Neural cell (in vitro differentiated cells): ENCODE measurements at regions not wholly inside any gene's neighbourhood (a gene's known extent, or its start where the extent isn't known, plus 50 kb on each side); places are given as distances from the start of the nearest gene placed in this dataset.

ENCODE experiments used
- H2AFZ ChIP-seq: fragments of 200-600, 300-800 bp; sonication (generic), shearing (Covaris generic); 2 replicates; pipeline ENCODE4 v1.6.0; 2014; ENCODE audit warnings: low read depth, mild to moderate bottlenecking, antibody characterized with exemption, low read length, moderate library complexity
- H3F3A ChIP-seq: fragments of 200-600 bp; shearing (Covaris generic); 2 replicates; pipeline ENCODE4 v1.6.1; 2016; ENCODE audit warnings: mild to moderate bottlenecking, moderate library complexity, mixed read lengths, antibody characterized with exemption, low read length; ENCODE audit not compliant: insufficient read depth, poor library complexity, severe bottlenecking
- H3K27ac ChIP-seq: fragments of 200-600, 300-800 bp; sonication (generic), shearing (Covaris generic); 2 replicates; pipeline ENCODE4 v1.5.1; 2014; ENCODE audit warnings: mild to moderate bottlenecking, low read length, moderate library complexity
- H3K27me3 ChIP-seq: fragments of 300-800, 200-600 bp; sonication (generic), shearing (Covaris generic); 2 replicates; pipeline ENCODE4 v1.6.0; 2014; ENCODE audit warnings: mild to moderate bottlenecking, low read depth, low read length, moderate library complexity; ENCODE audit not compliant: insufficient read depth
- H3K36me3 ChIP-seq: fragments of 300-800, 200-600 bp; sonication (generic), shearing (Covaris generic); 2 replicates; pipeline ENCODE4 v1.5.1; 2014; ENCODE audit warnings: mild to moderate bottlenecking, antibody characterized with exemption, low read length, moderate library complexity; ENCODE audit not compliant: insufficient read depth
- H3K4me2 ChIP-seq: fragments of 300-800, 200-600 bp; sonication (generic), shearing (Covaris generic); 2 replicates; pipeline ENCODE4 v1.6.0; 2014; ENCODE audit warnings: mild to moderate bottlenecking, low read length
- H3K4me3 ChIP-seq: fragments of 300-800, 200-600 bp; sonication (generic), shearing (Covaris generic); 2 replicates; pipeline ENCODE4 v1.5.1; 2014; ENCODE audit warnings: mild to moderate bottlenecking, low read length, moderate library complexity
- H3K79me2 ChIP-seq: fragments of 200-600 bp; shearing (Covaris generic); replicated peaks from 2 replicates; pipeline ENCODE4 v1.6.0; 2014; ENCODE audit warnings: mild to moderate bottlenecking, low read length, moderate library complexity; ENCODE audit not compliant: insufficient read depth
- H3K9ac ChIP-seq: fragments of 300-800, 200-600 bp; sonication (generic), shearing (Covaris generic); 2 replicates; pipeline ENCODE4 v1.6.1; 2016; ENCODE audit warnings: mild to moderate bottlenecking, low read length, mixed read lengths
- H3K9me2 ChIP-seq: fragments of 200-600 bp; shearing (Covaris generic); 2 replicates; pipeline ENCODE4 v1.6.1; 2016; ENCODE audit warnings: mild to moderate bottlenecking, low read length, mixed read lengths; ENCODE audit not compliant: insufficient read depth
- H3K9me3 ChIP-seq: fragments of 200-600, 300-800 bp; sonication (generic), shearing (Covaris generic); 2 replicates; pipeline ENCODE4 v1.6.1; 2016; ENCODE audit warnings: mild to moderate bottlenecking, mixed run types, low read length, moderate library complexity, mixed read lengths
- H4K20me1 ChIP-seq: fragments of 200-600 bp; shearing (Covaris generic); 2 replicates; pipeline ENCODE4 v1.6.1; 2016; ENCODE audit warnings: mild to moderate bottlenecking, mixed run types; ENCODE audit not compliant: insufficient read depth
- CTCF ChIP-seq: fragments of 450-650 bp; IDR thresholded peaks from 2 replicates; pipeline ENCODE4 v1.5.1; 2014; ENCODE audit warnings: antibody characterized with exemption, mild to moderate bottlenecking, moderate library complexity; ENCODE audit not compliant: poor library complexity, severe bottlenecking
- EP300 ChIP-seq: fragments of 450-650 bp; conservative IDR thresholded peaks from 2 replicates; pipeline ENCODE4 v1.6.1; 2014; ENCODE audit warnings: antibody characterized with exemption, mild to moderate bottlenecking, moderate library complexity; ENCODE audit not compliant: poor library complexity, severe bottlenecking
- EZH2 ChIP-seq: fragments of 200-600, 300-800 bp; shearing (Covaris generic), sonication (generic); IDR thresholded peaks from 2 replicates; pipeline ENCODE4 v1.6.1; 2014; ENCODE audit warnings: antibody characterized with exemption, low read length, borderline replicate concordance, mild to moderate bottlenecking; ENCODE audit not compliant: insufficient read depth, poor library complexity, severe bottlenecking
- MXI1 ChIP-seq: fragments of 450-650 bp; conservative IDR thresholded peaks from 2 replicates; pipeline ENCODE4 v1.6.1; 2014; ENCODE audit warnings: antibody characterized with exemption, mild to moderate bottlenecking; ENCODE audit not compliant: poor library complexity, severe bottlenecking
- POLR2AphosphoS5 ChIP-seq: IDR thresholded peaks from 2 replicates; pipeline ENCODE4 v1.6.1; 2012
- RAD21 ChIP-seq: fragments of 450-650 bp; conservative IDR thresholded peaks from 2 replicates; pipeline ENCODE4 v1.6.1; 2014; ENCODE audit warnings: antibody characterized with exemption, mild to moderate bottlenecking, moderate library complexity
- SMC3 ChIP-seq: fragments of 450-650 bp; conservative IDR thresholded peaks from 2 replicates; pipeline ENCODE4 v1.6.1; 2014; ENCODE audit warnings: antibody characterized with exemption, mild to moderate bottlenecking, moderate library complexity; ENCODE audit not compliant: poor library complexity
- TAF1 ChIP-seq: IDR thresholded peaks from 2 replicates; pipeline ENCODE4 v1.6.1; 2012; ENCODE audit warnings: low read depth
- TF ChIP-seq, protein P1 (sequence below): IDR thresholded peaks from 2 replicates; pipeline ENCODE4 v1.6.1; 2012; ENCODE audit warnings: borderline replicate concordance

GRCh38 chr12:13411287-13411686 is 214.8 kb downstream of the EMP1 start:
- H3K36me3 ChIP-seq, result no peaks in the 10 kb centered on the region
- no peak overlapping the region for H3K27ac ChIP-seq
- TF ChIP-seq TAF1 (no peak), EP300 (no peak), MXI1 (no peak), CTCF (no peak), SMC3 (no peak), POLR2AphosphoS5 (no peak), EZH2 (no peak), RAD21 (no peak)
- TF ChIP-seq, protein P1, sequence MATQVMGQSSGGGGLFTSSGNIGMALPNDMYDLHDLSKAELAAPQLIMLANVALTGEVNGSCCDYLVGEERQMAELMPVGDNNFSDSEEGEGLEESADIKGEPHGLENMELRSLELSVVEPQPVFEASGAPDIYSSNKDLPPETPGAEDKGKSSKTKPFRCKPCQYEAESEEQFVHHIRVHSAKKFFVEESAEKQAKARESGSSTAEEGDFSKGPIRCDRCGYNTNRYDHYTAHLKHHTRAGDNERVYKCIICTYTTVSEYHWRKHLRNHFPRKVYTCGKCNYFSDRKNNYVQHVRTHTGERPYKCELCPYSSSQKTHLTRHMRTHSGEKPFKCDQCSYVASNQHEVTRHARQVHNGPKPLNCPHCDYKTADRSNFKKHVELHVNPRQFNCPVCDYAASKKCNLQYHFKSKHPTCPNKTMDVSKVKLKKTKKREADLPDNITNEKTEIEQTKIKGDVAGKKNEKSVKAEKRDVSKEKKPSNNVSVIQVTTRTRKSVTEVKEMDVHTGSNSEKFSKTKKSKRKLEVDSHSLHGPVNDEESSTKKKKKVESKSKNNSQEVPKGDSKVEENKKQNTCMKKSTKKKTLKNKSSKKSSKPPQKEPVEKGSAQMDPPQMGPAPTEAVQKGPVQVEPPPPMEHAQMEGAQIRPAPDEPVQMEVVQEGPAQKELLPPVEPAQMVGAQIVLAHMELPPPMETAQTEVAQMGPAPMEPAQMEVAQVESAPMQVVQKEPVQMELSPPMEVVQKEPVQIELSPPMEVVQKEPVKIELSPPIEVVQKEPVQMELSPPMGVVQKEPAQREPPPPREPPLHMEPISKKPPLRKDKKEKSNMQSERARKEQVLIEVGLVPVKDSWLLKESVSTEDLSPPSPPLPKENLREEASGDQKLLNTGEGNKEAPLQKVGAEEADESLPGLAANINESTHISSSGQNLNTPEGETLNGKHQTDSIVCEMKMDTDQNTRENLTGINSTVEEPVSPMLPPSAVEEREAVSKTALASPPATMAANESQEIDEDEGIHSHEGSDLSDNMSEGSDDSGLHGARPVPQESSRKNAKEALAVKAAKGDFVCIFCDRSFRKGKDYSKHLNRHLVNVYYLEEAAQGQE, result no peak
- no peaks in the 10 kb centered on the region for H3K27me3 ChIP-seq
- peaks cover 4% of the 10 kb centered on the region for H3K9me3 ChIP-seq
- no peak overlapping the region for H2AFZ ChIP-seq
- H3K4me3 ChIP-seq, result no peak overlapping the region
- no peaks in the 10 kb centered on the region for H4K20me1 ChIP-seq
- H3K4me2 ChIP-seq, result no peak overlapping the region
- H3K9me2 ChIP-seq, result no peaks in the 10 kb centered on the region
- H3F3A ChIP-seq, result no peaks in the 10 kb centered on the region
- no peaks in the 10 kb centered on the region for H3K79me2 ChIP-seq
- H3K9ac ChIP-seq, result no peak overlapping the region

DNA sequence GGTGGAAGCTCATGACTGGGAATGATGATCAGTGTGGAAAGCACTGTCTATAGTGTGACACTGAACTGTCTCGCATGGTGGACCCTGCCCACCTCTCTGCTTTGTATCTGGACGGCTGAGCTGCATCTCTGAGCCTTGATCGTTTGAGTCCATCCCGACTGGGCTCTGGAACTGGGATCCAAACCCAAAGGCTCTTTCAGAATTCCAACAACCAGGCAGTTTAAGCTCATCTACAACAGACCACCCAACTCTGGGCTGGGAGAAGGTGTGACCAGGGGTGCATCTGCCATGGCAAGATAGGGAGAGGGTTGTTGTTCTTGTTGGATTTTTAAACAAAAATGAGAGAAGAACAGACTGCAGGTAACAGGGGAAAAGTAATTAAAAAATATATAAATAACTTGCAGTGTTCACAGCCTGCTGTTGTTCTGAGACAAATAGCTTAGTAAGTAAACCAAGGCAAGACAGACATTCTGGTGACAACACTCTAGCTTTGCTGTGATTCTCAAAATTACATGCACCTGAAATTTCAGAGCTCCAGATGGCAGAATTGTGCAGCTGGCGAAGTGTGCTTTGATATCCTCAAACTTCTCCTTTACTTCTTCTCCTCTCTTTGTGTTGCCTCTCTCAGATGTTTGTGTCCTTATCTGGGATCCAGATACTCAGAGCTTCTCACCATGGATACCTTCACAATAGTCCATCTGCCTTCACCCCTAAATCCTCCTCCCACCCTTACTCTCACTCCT is 209.6 kb downstream of the EMP1 start:
- H3K27ac ChIP-seq, result no peak overlapping the region
- H3K9me2 ChIP-seq, result no peaks in the 10 kb centered on the region
- no peak overlapping the region for H3K4me2 ChIP-seq
- no peak overlapping the region for H2AFZ ChIP-seq
- H3K36me3 ChIP-seq, result no peaks in the 10 kb centered on the region
- H3K79me2 ChIP-seq, result no peaks in the 10 kb centered on the region
- H3K9ac ChIP-seq, result no peak overlapping the region
- H3K4me3 ChIP-seq, result no peak overlapping the region
- H4K20me1 ChIP-seq, result no peaks in the 10 kb centered on the region
- no peaks in the 10 kb centered on the region for H3K9me3 ChIP-seq
- TF ChIP-seq EZH2, result no peak
- no peaks in the 10 kb centered on the region for H3F3A ChIP-seq
- H3K27me3 ChIP-seq, result no peaks in the 10 kb centered on the region
